Hematopoietic multipotent progenitor cell treated with erythropoietin and hydrocortisone succinate and interleukin-3 and kit ligand, for 6 days (in vitro differentiated cells): ENCODE measurements at regions not wholly inside any gene's neighbourhood (a gene's known extent, or its start where the extent isn't known, plus 50 kb on each side); places are given as distances from the start of the nearest gene placed in this dataset.
"Not testable (repeated sequence)": the region's sequence is repeated elsewhere in the genome, so short reads cannot be mapped to it uniquely, and the experiment has no call there.

Source experiments
- DNase-seq: peaks from one replicate; pipeline ENCODE4 v3.0.0-alpha.2; 2015

DNA sequence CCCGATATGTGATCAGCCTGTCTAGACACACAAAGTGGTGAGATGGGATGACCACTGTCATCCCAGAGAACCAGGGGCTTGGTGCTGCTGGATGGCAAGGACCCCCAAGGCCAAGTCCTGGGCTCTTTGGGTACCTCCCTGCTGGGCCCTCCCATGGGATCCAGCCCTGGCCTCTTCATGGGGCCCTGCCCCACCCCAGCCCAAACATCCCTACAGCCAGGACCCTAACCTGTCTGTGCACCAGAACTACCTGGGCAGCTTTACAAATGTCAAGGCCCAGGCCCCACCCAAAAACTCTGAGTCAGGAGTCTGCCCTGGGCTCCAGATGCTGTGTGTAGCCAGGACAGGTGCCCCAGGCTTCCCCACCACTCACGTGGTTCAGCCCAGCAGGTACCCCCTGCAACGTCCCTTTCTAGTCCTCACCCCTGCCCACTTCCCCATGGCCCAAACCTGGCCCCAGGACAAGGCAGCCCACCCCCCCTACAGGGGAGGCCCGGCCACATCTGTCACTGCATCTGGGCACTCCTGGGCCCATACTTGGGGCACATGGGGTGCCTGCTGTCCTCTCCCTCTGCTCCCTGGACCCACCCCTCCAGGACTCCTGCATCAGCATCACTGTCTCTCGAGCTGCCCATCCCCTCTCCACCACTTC, 233.5 kb downstream of the TUBA3C start:
- DNase-seq: no peak

DNA sequence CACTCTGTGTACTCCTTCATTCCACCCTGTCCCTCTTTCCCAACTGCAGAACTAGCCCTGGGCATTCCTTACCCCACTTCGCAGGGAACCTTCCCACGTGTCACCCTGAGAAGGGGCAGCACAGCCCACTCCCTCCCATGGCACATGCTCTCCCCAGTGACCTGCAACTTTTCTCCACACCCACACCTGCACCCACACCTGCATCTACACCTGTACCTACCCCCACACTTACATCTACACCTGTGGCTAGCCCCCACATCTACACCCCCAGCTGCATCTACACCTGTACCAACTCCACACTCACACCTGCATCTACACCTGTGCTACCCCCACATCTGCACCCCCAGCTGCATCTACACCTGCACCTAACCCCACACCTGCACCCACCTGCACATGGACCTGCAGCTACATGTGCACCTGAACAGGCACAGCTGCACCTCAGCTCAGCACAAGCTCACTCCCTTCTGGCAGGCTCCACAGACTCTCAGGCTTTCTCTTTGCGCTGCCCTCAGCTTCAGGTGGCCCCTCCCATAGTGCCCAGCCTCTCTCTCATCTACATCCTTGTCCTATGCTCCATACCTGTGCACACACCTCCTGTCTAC, 234.1 kb downstream of the TUBA3C start:
- no peak for DNase-seq

DNA sequence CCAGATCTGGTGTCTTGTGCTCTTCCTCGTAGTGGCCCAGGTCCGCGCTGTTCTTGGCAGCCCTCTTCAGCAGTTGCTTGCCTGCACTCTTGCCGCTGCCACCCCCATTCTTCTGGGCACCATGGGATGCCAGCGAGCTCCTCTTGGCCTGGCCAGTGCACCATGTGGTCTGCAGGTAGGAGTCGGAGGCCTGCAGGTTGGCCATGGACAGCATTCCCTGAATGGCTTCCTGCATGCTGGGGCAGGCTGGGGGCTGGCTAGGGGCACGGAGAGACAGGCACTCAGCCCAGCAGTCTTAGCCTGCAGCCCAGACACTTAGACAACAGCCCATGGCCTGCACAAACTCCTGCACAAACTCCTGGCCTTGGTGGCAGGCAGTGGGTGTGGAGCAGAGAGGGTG, 234.9 kb downstream of the TUBA3C start:
- no peak for DNase-seq

DNA sequence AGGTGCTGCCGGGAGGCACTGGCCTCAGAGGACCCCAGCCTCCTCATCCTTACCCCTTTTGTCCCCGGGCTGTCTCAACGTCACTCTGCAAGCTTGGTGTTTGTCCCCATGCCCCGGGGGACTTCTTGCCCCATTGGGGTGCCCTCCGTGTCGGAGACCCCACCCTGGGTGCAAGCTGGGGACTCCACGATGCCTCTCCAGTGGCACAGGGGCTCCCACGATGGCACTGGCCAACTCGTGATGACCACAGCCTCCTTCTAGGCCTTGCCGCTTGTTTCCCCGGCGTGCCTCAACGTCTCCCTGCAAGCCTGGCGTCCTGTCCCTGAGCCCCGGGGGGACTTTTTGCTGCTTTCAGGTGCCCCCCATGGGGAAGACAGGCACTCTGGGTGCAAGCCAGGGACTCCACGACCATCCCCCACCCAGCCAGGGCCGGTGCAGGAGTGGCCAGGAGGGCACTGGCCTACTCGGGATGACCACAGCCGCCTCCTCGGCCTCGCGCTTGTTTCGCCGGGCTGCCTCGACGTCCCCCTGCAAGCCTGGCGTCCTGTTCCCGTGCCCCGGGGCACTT, 237.0 kb downstream of the TUBA3C start:
- DNase-seq: no peak

DNA sequence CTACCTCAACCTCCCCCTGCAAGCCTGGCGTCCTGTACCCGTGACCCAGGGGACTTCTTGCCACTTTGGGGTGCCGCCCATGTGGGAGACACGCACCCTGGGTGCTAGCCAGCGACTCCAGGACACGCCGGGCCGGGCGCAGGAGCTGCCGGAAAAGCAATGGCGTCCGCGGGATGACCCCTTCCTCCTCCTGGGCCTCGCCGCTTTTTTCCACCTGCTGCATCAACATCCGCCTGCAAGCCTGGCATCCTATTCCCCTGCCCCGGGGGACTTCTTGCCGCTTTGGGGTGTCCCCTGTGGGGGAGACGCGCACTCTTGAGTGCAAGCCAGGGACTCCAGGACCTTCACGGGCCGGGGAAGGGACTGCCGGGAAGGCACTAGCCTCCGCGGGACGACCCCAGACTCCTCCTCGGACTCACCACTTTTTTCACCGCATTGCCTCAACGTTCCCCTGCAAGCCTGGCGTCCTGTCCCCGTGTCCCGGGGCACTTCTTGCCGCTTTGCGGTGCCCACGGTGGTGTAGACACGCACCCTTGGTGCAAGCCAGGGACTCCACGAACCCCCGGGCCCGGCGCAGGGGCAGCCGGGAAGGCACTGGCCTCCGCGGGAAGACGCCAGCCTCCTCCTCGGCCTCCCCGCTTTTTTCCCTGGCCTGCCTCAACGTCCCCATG, 237.8 kb downstream of the TUBA3C start:
- DNase-seq: no peak

DNA sequence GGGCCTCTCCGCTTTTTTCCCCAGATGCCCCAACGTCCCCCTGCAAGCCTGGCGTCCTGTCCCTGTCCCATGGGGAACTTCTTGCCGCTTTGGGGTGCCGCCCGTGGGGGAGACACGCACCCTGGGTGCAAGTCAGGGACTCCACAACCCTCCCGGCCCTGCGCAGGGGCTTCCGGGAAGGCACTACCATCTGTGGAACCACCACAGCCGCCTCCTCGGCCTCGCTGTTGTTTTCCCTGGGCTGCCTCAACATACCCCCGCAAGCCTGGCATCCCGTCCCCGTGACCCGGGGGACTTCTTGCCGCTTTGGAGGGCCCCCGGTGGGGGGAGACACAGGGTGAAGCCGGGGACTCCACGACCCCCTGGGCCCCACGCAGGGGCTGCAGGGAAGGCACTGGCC, 238.4 kb downstream of the TUBA3C start:
- DNase-seq: no peak

DNA sequence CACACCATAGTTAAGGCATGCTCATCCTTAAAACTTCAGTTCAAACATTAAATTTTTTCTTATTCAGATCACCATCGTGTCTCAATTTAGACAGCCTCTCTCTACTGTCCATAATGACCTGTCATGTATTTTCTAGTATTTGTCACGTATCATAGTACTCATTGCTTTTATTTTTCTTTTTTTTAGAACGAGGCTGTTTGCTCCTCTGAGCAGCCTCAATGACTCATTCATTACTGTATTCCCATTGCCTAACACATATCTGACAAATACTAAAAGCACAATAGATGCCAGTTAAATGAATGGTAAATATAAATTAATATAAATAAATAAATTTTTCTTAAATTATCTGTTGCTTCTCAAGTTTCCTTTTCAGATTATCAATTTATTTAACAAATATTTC, 245.5 kb downstream of the TUBA3C start:
- no peak for DNase-seq

DNA sequence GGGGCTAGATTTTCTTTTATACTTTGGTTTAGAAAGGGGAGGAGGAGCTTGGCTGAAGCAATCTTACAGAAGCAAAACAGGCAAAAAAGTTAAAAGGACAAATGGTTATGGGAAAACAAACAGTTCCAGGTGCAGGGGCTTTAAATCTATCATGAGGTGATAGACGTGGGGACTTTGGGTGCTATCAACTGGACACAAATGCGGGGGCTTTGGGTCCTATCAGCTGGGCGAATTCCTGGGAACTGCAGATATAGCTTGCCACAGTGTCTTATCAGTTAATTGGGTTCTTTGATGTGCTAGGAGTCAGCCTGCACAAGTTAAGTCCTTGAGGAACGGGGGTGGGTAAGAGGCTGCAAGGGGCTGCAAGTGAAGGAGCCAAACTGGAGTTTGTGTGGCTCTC, 260.6 kb downstream of the TUBA3C start:
- no peak for DNase-seq

DNA sequence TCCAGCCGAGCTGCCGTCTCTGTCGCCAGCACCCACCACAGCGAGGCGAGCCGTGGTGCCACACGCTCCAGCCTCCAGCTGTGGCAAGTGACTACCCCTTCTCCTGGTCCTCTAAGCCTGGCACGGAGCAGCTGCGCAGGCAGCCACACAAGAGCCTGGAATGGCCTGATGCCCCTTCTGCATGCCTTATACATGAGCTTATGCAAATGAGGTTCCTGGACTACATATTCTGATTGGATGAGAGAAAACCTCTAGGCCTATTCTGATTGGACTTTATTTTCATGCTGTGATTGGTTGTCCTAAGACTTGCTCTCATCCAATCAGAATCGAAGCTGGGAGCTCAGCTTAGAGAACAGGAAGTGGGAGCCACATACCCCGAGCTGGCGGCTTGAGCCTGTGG, 276.5 kb downstream of the TUBA3C start:
- not testable (repeated sequence) for DNase-seq

DNA sequence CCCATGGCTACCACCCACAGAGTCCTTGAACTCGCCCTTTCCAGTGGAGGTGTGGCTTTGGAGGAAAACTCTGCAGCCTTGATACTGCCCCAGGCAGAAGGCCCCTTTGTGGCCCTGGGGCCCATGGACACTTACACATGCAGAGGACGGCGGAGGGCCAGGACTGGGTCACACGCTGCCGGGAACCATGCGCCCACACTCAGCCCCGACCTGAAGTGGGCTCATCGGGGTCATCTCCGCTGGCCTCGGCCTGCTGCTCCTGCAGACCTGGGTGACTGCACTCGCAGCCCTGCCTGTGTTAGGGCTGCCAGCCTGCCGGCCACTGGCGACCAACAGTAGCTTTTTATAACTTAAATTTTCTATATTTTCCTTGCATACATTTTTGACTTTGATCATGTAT, 286.2 kb downstream of the TUBA3C start:
- not testable (repeated sequence) for DNase-seq

DNA sequence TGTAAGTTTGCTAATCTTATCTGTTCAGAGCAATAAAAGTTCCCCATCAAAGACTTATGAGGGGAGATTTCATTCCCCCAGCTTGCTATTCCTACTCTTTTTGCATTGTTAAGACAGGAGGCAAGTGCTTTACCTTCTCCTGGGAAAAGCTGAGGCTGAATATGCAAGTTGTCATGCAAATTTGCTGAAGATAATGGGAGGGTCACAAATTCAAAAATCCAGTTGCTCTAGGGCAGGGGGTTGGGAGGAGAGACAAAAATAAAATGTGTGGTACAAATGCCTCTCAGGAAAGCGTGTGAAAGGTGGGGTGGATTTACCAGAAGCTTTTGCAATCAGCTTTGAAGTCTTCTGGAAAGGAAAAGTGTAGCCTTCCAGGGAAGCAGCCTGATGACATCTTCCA, 290.4 kb downstream of the TUBA3C start:
- not testable (repeated sequence) for DNase-seq

DNA sequence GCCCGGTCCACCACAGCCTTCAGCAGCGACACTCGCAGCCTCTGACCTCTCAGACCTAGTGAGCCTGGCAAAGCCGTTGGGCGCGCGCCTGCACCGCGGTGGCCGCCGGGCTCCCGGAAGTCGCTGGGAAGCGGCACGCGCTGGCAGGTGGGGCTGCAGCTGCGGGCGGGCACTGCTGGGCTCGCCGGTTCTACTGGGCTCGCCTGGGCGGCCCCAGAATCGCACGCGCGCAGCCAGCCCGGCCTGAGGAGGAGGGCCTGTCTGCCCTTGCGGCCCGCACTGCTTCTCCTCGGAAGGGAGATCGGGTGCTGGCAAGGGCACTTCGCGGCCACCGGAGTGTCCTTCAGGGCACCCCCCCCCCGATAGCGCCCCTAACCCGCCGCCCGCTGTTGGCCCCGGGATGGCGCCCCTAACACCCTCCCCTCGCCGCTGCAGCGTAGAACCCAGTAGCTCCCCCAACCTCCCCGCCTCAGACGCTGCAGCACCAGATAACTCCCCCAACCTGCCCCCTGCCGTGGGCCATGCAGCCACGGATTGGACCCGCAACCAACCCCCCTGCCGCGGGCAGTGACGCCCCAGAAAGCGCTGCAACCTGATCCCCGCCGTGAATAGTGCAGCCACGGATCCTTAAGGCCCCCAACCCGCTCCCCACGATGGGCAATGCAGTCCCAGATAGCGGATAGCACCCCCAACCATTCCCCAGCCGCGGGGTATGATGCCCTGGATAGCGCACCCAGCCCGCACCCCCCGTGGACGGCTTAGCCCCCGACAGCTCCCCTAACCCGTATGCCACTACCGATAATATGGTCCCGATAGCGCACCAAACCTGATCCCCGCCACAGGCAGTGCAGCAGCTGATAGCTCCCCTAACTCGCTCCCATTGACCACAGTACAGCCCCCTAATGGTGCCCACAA, 306.5 kb downstream of the TUBA3C start:
- not testable (repeated sequence) for DNase-seq

DNA sequence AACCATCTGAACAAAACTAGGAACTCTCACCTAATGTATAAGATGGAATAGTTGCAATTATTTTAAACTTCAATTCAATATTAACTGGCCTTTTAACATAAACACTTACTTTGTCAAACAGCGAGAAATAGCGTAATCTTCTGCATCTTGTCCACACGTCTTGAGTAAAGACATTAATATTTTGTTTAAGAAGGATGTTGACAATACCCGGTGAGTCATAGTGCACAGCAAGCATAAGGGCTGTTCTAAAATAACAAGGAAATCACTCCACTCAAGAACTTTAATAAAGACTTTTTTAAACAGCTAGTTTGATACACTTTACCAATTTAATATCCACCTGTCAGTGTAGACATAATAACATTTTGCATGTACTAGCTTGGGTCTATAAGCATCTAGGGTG, 311.1 kb downstream of the TUBA3C start:
- not testable (repeated sequence) for DNase-seq

DNA sequence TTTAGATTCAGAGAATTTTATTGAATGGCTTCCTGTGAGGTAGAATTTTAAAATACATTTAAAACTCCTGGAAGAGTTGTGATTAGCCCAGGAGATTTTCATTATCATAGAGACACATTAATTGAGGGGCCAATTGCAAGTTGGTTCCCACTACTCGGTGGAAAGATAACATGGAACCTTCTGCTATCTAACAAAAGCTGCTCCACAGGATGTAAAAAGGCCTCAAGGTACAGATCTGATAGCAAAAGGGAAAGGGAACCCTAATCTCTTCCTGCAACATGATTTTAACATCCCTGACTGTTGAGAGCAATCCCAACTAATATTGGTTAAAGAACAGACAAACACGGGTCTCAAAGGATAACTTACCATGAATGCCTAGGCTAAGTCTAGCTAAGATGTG, 312.3 kb downstream of the TUBA3C start:
- not testable (repeated sequence) for DNase-seq

DNA sequence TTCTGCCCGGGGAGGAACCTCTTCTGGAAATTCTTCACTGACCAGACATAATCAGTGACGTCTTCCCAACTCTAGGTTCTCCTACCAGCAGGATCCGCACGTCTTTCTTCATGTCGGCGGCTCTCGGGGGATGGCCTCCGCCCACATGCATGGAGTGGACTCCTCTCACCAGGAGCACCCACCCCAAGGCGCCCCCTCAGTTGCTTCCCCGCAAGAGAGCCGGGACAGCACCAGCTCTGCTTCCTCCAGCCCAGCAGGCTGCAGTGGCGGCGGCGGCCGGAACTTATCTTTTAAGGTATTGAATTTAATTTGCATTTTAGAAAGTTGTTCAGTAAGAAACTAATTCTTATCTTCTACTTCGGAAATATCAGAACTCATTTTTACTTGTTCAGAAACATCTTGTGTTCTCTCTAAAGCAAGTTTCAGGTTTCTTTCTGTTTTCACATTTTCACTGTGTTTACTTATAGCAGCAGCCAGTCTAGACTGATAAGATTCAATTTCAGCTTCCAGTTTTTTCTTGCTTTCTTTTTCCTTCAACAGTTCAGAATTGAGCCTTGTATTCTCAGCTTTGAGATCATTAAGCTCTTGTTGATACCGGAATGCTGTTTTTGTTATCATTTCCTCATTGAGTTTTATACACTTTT, 343.5 kb downstream of the TUBA3C start:
- DNase-seq: not testable (repeated sequence)

DNA sequence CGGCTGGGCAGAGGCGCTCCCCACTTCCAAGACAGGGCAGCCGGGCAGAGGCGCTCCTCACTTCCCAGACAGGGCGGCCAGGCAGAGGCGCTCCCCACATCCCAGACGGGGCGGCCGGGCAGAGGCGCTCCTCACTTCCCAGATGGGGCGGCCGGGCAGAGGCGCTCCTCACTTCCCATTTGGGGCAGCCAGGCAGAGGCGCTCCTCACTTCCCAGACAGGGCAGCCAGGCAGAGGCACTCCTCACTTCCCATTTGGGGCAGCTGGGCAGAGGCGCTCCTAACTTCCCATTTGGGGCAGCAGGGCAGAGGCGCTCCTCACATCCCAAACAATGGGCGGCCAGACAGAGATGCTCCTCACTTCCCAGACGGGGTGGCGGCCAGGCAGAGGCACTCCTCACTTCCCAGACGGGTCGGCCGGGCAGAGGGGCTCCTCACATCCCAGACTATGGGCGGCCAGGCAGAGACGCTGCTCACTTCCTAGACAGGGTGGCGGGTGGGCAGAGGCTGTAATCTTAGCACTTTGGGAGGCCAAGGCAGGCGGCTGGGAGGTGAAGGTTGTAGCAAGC, 344.4 kb downstream of the TUBA3C start:
- DNase-seq: not testable (repeated sequence)

DNA sequence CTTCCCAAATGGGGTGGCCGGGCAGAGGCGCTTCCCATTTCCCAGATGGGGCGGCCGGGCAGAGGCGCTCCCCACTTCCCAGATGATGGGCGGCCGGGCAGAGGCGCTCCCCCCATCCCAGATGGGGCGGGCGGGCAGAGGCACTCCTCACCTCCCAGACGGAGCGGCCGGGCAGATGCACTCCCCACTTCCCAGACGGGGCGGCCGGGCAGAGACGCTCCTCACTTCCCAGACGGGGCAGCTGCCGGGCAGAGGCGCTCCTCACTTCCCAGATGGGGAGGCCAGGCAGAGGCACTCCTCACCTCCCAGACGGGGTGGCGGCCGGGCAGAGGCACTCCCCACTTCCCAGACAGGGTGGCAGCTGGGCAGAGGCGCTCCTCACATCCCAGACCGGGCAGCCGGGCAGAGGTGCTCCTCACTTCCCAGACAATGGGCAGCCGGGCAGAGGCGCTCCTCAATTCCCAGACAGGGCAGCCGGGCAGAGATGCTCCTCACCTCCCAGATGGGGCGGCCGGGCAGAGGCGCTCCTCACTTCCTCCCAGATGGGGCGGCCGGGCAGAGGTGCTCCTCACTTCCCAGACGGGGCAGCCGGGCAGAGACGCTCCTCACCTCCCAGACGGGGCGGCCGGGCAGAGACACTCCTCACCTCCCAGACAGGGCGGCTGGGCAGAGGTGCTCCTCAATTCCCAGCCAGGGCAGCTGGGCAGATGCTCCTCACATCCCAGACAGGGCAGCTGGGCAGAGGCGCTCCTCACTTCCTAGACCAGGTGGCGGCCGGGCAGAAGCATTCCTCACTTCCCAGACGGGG, 345.0 kb downstream of the TUBA3C start:
- DNase-seq: not testable (repeated sequence)

DNA sequence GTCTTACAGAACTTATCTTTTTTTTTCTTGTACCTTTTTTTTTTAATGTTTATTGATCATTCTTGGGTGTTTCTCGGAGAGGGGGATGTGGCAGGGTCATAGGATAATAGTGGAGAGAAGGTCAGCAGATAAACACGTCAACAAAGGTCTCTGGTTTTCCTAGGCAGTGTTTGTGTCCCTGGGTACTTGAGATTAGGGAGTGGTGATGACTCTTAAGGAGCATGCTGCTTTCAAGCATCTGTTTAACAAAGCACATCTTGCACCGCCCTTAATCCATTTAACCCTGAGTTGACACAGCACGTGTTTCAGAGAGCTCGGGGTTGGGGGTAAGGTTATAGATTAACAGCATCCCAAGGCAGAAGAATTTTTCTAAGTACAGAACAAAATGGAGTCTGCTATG, 345.9 kb downstream of the TUBA3C start:
- not testable (repeated sequence) for DNase-seq

DNA sequence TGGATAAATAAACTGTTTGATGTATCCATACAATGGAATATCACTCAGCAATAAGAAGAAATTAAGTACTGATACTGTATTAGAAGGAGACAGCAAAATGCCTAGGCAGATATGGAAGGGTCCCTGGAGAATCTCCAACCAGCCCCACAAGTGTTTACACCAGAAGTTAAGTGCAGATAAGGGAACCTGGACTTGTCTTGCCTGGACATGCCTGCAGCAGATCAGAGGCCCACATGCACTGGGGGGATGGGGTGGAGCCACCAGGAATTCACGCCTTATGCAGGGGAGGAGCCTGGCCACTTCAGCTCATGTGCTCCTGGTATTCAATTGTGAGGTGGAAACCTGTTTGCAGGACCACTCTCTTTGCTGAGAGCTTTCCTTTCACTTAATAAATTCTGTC, 356.9 kb downstream of the TUBA3C start:
- DNase-seq: peak; percentile 6

DNA sequence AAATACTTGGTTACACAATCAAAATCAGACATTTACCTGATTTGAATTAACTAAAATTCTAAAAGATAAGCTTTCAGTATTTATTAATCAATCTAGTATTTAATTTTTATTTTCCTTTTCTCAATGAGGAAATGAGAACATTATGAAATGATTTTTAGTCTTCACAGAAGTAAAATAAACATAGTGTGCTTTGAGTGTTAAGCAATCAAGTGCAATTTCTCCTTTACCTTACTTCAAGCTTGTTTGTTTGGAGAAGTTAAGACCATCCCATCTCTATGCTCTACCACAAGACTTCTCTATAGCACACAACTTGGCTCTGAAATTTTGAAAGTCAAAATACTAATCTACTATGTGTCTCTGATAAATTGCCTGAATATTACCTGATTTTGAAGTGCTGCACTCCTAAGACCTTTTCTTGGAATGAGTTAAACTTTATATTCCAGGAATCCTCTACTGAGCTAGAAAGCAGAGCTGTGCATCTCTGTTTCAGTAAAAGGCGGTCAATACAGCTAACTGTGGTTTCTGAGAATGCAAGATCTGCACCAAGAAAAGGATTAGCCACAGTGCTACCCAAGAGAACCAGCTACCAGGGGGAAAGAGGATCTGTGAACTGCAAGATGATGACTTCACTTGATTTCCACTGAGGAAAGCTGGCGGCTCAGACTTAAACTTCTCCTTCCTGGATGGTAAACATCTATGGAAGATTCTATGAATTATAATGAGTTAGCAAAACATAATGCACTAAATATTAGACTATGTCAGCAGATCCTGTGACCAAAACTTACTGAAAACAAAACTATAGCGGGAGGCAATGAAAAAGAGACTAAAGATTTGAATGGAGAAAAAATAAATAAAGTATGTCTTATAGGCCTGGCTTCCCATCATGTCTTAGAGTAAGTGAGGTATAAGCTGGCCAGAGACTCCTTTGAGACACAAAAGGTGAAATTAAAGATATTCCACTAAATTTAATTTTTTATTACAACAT, 358.7 kb downstream of the TUBA3C start:
- DNase-seq: not testable (repeated sequence)
